ENCODE measurements at regions not wholly inside any gene's neighbourhood (a gene's known extent, or its start where the extent isn't known, plus 50 kb on each side); places are given as distances from the start of the nearest gene placed in this dataset.

- TF ChIP-seq CTCF (IDR thresholded peaks at IDR 0.05; ENCODE audit: insufficient read depth, missing control alignments) = no peak
- DNase-seq (ENCODE audit: insufficient read length, low spot score) (no peak), FAIRE-seq (no peak)
These were observed 920.9 kb downstream of the GRID1 start for GRCh38 chr10:85445702-85446101.

- DNase-seq (ENCODE audit: insufficient read length, low spot score) = no peak
- TF ChIP-seq CTCF (IDR thresholded peaks at IDR 0.05; ENCODE audit: insufficient read depth, missing control alignments) = no peak
- FAIRE-seq = no peak
These were observed 919.8 kb downstream of the GRID1 start for GRCh38 chr10:85446827-85447226.

GRCh38 chr10:85447690-85448089, 918.9 kb downstream of the GRID1 start:
- TF ChIP-seq CTCF (IDR thresholded peaks at IDR 0.05; ENCODE audit: insufficient read depth, missing control alignments) = no peak
- FAIRE-seq (no peak), DNase-seq (ENCODE audit: insufficient read length, low spot score) (no peak)

- TF ChIP-seq CTCF (IDR thresholded peaks at IDR 0.05; ENCODE audit: insufficient read depth, missing control alignments) = no peak
- DNase-seq (ENCODE audit: insufficient read length, low spot score) = no peak
- no peak for FAIRE-seq
These were observed 917.9 kb downstream of the GRID1 start for GRCh38 chr10:85448716-85449115.

GRCh38 chr10:85454386-85454785, 912.2 kb downstream of the GRID1 start:
- TF ChIP-seq CTCF (IDR thresholded peaks at IDR 0.05; ENCODE audit: insufficient read depth, missing control alignments) = no peak
- DNase-seq (ENCODE audit: insufficient read length, low spot score) (no peak), FAIRE-seq (no peak)

GRCh38 chr10:85457191-85457590, 909.4 kb downstream of the GRID1 start:
- DNase-seq (ENCODE audit: insufficient read length, low spot score) (no peak), FAIRE-seq (no peak)
- no peak for TF ChIP-seq CTCF (IDR thresholded peaks at IDR 0.05; ENCODE audit: insufficient read depth, missing control alignments)

- FAIRE-seq (no peak), DNase-seq (ENCODE audit: insufficient read length, low spot score) (no peak)
- TF ChIP-seq CTCF (IDR thresholded peaks at IDR 0.05; ENCODE audit: insufficient read depth, missing control alignments) = no peak
These were observed 908.3 kb downstream of the GRID1 start for GRCh38 chr10:85458324-85458723.
